MM.1S (cell line): ENCODE measurements at regions not wholly inside any gene's neighbourhood (a gene's known extent, or its start where the extent isn't known, plus 50 kb on each side); places are given as distances from the start of the nearest gene placed in this dataset.

ENCODE experiments used
- DNase-seq: peaks from one replicate; pipeline ENCODE4 v3.0.0-alpha.2; 2015
- H2AFZ ChIP-seq: fragments of 300-600 bp; sonication (generic); 2 replicates; pipeline ENCODE4 v1.6.0; 2016; ENCODE audit warnings: antibody characterized with exemption, low read length
- H3F3A ChIP-seq: fragments of 300-600 bp; sonication (generic); 2 replicates; pipeline ENCODE4 v1.6.1; 2016; ENCODE audit warnings: mild to moderate bottlenecking, antibody characterized with exemption, low read length, moderate library complexity, mixed read lengths; ENCODE audit not compliant: insufficient read depth
- H3K27ac ChIP-seq: fragments of 300-600 bp; sonication (generic); 2 replicates; pipeline ENCODE4 v1.5.1; 2016; ENCODE audit warnings: mild to moderate bottlenecking, low read length
- H3K27me3 ChIP-seq: fragments of 300-600 bp; sonication (generic); replicated peaks from 2 replicates; pipeline ENCODE4 v1.6.0; 2016; ENCODE audit warnings: low read length; ENCODE audit not compliant: insufficient read depth
- H3K36me3 ChIP-seq: fragments of 300-600 bp; sonication (generic); replicated peaks from 2 replicates; pipeline ENCODE4 v1.6.1; 2016; ENCODE audit warnings: mild to moderate bottlenecking, low read length, mixed read lengths; ENCODE audit not compliant: insufficient read depth
- H3K4me1 ChIP-seq: fragments of 300-600 bp; sonication (generic); 2 replicates; pipeline ENCODE4 v1.6.1; 2016; ENCODE audit warnings: low read length, mixed read lengths
- H3K4me2 ChIP-seq: fragments of 300-600 bp; sonication (generic); 2 replicates; pipeline ENCODE4 v1.6.0; 2016; ENCODE audit warnings: low read depth, low read length
- H3K4me3 ChIP-seq: fragments of 300-600 bp; sonication (generic); 2 replicates; pipeline ENCODE4 v1.5.1; 2016; ENCODE audit warnings: low read length, mixed read lengths
- H3K79me2 ChIP-seq: fragments of 300-600 bp; sonication (generic); 2 replicates; pipeline ENCODE4 v1.6.1; 2016; ENCODE audit warnings: mixed run types, low read length, mixed read lengths
- H3K9ac ChIP-seq: fragments of 300-600 bp; sonication (generic); 2 replicates; pipeline ENCODE4 v1.6.1; 2016; ENCODE audit warnings: low read length, mixed read lengths
- H3K9me2 ChIP-seq: fragments of 300-600 bp; sonication (generic); replicated peaks from 2 replicates; pipeline ENCODE4 v1.6.1; 2016; ENCODE audit warnings: mild to moderate bottlenecking, low read length, mixed read lengths; ENCODE audit not compliant: insufficient read depth
- H3K9me3 ChIP-seq: fragments of 300-600 bp; sonication (generic); replicated peaks from 2 replicates; pipeline ENCODE4 v1.6.1; 2016; ENCODE audit warnings: mild to moderate bottlenecking, low read length, mixed read lengths; ENCODE audit not compliant: insufficient read depth
- H4K20me1 ChIP-seq: fragments of 300-600 bp; sonication (generic); 2 replicates; pipeline ENCODE4 v1.6.1; 2016; ENCODE audit warnings: mild to moderate bottlenecking, low read length, moderate library complexity, mixed read lengths; ENCODE audit not compliant: insufficient read depth
- EZH2 ChIP-seq: fragments of 300-600 bp; sonication (generic); optimal IDR thresholded peaks from 2 replicates; pipeline ENCODE3; 2017; ENCODE audit warnings: low read depth, mild to moderate bottlenecking, antibody characterized with exemption, low read length, mixed read lengths
- EZH2phosphoT487 ChIP-seq: fragments of 300-600 bp; sonication (generic); IDR thresholded peaks from 2 replicates; pipeline ENCODE4 v1.6.1; 2018; ENCODE audit warnings: antibody characterized with exemption, low read length
- TF ChIP-seq, protein P1 (sequence below): fragments of 300-600 bp; sonication (generic); IDR thresholded peaks from 2 replicates; pipeline ENCODE4 v1.5.1; 2016; ENCODE audit warnings: antibody characterized with exemption, low read length, mixed read lengths

DNA sequence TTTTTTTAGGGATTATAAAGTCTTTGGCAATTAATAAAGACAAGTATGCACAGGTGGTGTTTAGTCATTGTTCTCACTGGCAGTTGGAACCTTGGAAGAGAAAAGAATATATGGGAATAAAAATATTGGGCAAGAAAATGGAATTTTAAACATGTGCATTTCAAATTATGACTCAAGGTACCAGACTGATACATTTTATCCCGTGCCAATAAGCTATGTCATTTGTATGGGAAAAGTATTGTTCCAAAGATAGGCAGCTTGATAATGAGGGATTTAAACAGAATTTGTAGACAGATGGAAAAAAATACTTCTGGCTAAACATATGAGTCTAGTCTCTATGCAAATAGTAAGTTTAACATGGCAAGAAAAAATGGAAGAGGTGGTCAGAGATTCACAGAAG is 169.5 kb upstream of the UFM1 start:
- Histone ChIP-seq H3K9me2 (no peaks in the 10 kb centered on the region), H3K9me3 (no peaks in the 10 kb centered on the region), H3K4me1 (peaks cover 16% of the 10 kb centered on the region), H3K27me3 (no peaks in the 10 kb centered on the region), H3K27ac (no peak overlapping the region), H3K79me2 (no peaks in the 10 kb centered on the region), H3K4me3 (no peak overlapping the region), H3K4me2 (no peak overlapping the region; the same call in 1 of the 2 replicates), H3K36me3 (no peaks in the 10 kb centered on the region), H2AFZ (peak overlapping the region; percentile 65; the same call in 1 of the 2 replicates), H3F3A (peaks cover 4% of the 10 kb centered on the region; the same call in 1 of the 2 replicates), H4K20me1 (no peaks in the 10 kb centered on the region), H3K9ac (no peak overlapping the region)
- TF ChIP-seq EZH2 (no peak), EZH2phosphoT487 (no peak)
- TF ChIP-seq, protein P1, sequence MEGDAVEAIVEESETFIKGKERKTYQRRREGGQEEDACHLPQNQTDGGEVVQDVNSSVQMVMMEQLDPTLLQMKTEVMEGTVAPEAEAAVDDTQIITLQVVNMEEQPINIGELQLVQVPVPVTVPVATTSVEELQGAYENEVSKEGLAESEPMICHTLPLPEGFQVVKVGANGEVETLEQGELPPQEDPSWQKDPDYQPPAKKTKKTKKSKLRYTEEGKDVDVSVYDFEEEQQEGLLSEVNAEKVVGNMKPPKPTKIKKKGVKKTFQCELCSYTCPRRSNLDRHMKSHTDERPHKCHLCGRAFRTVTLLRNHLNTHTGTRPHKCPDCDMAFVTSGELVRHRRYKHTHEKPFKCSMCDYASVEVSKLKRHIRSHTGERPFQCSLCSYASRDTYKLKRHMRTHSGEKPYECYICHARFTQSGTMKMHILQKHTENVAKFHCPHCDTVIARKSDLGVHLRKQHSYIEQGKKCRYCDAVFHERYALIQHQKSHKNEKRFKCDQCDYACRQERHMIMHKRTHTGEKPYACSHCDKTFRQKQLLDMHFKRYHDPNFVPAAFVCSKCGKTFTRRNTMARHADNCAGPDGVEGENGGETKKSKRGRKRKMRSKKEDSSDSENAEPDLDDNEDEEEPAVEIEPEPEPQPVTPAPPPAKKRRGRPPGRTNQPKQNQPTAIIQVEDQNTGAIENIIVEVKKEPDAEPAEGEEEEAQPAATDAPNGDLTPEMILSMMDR = no peak
- no peak for DNase-seq

- H3K9me3 ChIP-seq = no peaks in the 10 kb centered on the region
- H3K9ac ChIP-seq = no peak overlapping the region
- TF ChIP-seq EZH2phosphoT487 (no peak), EZH2 (no peak)
- TF ChIP-seq, protein P1 = no peak
- no peak overlapping the region for H3K27ac ChIP-seq
- peaks cover 27% of the 10 kb centered on the region for H3K4me1 ChIP-seq
- no peaks in the 10 kb centered on the region for H4K20me1 ChIP-seq
- no peaks in the 10 kb centered on the region for H3K79me2 ChIP-seq
- no peaks in the 10 kb centered on the region for H3K27me3 ChIP-seq
- DNase-seq = peak; percentile 36
- H3K4me2 ChIP-seq = peak overlapping the region; percentile 18; the same call in 1 of the 2 replicates
- H3K9me2 ChIP-seq = no peaks in the 10 kb centered on the region
- H2AFZ ChIP-seq = no peak overlapping the region
- no peak overlapping the region for H3K4me3 ChIP-seq
- H3K36me3 ChIP-seq = no peaks in the 10 kb centered on the region
- peaks cover 4% of the 10 kb centered on the region; the same call in 1 of the 2 replicates for H3F3A ChIP-seq
These were observed 173.0 kb upstream of the UFM1 start for GRCh38 chr13:38176664-38177063.

- H3K9me3 ChIP-seq = no peaks in the 10 kb centered on the region
- TF ChIP-seq EZH2phosphoT487 = no peak
- no peak for TF ChIP-seq EZH2
- TF ChIP-seq, protein P1 = no peak
- H3K27me3 ChIP-seq = no peaks in the 10 kb centered on the region
These were observed 176.2 kb upstream of the UFM1 start for GRCh38 chr13:38173403-38173802.

More at GRCh38 chr13:38173403-38173802, 176.2 kb upstream of the UFM1 start:
- 0 out of 2 replicates have a peak overlapping the region, but pooled peaks have one; percentile 21 for H3K4me2 ChIP-seq
- no peaks in the 10 kb centered on the region for H3K9me2 ChIP-seq
- no peak overlapping the region for H3K27ac ChIP-seq
- H2AFZ ChIP-seq = no peak overlapping the region
- H4K20me1 ChIP-seq = no peaks in the 10 kb centered on the region
- peaks cover 4% of the 10 kb centered on the region; the same call in 1 of the 2 replicates for H3F3A ChIP-seq
- H3K4me3 ChIP-seq = no peak overlapping the region
- peaks cover 28% of the 10 kb centered on the region for H3K4me1 ChIP-seq
- no peak overlapping the region for H3K9ac ChIP-seq
- DNase-seq = peak; percentile 23
- no peaks in the 10 kb centered on the region for H3K36me3 ChIP-seq
- H3K79me2 ChIP-seq = no peaks in the 10 kb centered on the region
